ENCODE measurements at regions not wholly inside any gene's neighbourhood (a gene's known extent, or its start where the extent isn't known, plus 50 kb on each side); places are given as distances from the start of the nearest gene placed in this dataset.
"Not testable (repeated sequence)": the region's sequence is repeated elsewhere in the genome, so short reads cannot be mapped to it uniquely, and the experiment has no call there.

DNA sequence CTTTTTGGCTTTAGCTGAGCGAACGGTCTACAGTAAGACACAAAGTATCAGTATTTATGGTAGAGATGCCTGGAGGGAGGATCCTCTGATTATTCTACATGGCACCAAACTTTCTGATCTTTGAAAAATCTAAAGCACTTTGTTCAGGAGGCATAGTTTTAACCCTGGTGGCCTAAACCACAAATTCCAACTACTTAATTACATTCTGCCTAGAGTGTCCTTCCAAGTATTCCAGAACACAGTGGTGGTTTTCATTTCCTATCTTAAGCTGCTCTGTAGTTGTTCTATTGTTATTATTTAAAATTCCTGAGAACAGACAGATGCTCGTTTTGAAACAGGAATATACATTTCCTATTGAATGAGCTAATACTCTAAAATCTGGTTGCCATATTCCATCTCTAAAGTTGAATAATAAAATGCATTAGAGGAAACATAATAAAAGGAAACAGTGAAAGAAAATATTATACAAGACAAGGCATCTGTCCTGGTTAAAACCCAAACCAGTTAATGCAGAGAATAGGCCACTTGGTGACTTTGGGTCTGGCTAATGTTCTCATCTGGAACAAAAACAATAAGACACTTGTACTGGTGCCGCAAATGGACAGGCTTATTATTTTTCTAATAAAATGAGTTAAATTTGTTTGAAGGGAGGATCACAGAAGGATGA lies 657.4 kb downstream of the SPRY1 start:
- no peak for DNase-seq (ENCODE audit: low read depth in 2 of 2)

DNA sequence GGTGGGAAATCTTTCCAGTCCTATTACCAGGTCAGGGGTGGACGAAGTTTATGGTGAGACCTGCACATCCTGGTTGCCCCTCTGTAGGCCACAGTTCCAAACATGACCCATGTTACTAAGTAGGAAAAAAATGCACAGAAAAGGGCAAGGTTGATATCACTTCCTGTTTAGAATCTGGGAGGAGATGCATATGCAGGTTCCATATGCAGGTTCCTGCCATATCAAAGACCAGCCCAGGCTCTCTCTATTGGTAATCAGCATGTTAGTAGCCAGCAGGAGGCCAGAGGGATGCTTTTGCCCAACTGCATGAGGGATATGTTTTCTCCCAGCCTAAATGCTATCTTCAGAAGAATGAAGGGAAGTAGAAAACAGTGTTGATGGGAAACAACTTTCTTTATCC lies 657.2 kb downstream of the ANKRD50 start:
- no peak for DNase-seq (ENCODE audit: low read depth in 2 of 2)

DNA sequence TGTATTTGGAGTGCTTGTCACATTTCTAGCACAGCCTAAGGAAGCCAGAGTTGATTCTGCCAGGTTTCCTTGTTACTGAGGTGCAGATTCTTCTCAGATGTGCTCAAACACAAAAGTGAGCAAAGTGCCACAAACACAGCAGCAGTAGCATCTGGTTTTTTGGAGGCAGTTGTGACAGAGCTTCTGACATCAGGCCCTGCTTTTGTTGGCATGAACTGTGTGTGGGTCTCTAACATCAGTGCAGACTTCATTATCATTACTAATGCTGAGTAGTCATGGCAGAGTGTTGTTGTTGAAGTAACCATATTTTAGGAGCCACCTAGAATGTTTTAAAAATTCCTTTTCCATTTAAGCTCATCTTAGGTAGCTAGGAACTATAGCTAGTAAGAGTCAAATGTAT lies 656.6 kb downstream of the ANKRD50 start:
- DNase-seq (ENCODE audit: low read depth in 2 of 2): no peak

DNA sequence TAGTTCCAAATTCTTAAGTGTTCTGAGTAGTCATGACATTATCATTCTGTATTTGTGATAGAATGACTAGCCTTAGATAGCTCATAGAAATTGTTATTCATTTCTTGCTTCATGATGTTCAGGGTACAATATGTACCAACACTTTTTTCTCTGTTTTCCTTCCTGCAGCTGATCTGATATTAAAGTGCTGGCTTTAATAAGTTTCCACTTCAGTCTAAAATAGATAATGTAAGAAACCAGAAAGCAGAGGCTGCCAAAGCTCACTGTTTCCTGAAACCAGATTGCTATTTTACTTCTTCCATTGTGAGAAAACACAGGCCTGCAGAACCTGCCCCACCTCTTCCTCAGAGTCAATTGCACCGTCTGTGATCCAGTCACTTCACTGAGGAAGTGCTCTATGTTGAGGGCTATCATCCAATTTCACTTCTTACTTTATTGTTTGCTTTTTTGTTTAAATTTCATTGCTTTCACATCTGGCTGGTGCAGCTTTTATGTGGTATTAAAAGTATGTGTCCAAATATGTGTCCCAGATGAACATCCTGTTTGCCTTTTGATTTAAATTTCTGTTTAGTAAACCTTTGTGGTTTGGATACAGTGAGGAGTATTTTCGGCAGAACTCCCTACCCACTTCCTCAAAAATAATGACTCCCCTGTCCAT lies 652.1 kb downstream of the ANKRD50 start:
- DNase-seq (ENCODE audit: low read depth in 2 of 2): no peak

DNA sequence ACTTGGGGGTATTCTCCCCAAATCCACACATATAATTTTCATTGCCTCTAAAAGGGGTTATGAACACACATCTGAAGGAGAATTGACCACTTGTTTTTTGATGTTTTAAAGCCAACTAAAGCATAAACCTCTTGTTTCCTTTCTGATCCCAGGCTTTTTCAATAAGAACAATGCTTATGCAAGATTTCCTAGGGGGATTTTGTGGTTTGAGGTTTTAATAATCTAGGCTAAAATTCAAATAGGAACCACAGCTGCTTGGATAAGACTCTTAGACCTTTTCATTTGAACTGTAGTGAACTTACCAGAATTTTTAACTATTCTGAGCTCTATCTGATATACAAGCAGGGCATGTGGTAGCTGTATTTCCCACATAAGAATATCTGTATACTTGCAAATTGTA lies 651.1 kb downstream of the ANKRD50 start:
- no peak for DNase-seq (ENCODE audit: low read depth in 2 of 2)

DNA sequence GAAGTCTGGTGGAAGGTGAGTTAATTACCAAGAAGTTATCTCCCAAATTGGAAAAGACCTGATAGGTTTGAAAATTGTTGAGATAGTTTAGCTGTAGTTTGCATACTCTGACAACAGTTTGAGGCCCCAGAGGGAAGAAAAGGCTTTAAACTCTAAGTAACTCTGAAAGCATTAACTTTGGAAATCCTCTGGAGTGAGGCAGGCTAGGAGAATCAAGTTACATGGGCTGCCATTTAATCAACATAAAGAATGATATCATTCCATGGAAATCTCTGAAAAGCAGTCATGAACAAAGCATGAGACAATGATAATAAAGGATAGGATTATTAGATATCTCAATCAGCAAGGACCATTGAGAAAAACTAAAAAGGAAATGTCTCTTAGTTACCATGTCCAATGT lies 647.1 kb downstream of the ANKRD50 start:
- DNase-seq (ENCODE audit: low read depth in 2 of 2): no peak

DNA sequence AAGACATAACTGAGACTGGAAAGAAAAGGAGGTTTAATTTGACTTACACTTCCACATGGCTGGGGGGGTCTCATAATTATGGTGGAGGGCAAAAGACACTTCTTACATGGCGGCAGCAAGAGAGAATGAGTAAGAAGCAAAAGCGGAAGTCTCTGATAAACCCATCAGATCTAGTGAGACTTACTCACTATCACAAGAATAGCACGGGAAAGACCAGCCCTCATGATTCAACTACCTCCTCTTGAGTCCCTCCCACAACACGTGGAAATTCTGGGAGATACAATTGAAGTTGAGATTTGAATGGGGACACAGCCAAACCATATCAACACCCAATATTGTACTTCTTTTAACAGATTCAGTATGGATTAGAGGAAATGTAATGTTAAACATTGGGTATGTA lies 646.6 kb downstream of the ANKRD50 start:
- DNase-seq (ENCODE audit: low read depth in 2 of 2): no peak

DNA sequence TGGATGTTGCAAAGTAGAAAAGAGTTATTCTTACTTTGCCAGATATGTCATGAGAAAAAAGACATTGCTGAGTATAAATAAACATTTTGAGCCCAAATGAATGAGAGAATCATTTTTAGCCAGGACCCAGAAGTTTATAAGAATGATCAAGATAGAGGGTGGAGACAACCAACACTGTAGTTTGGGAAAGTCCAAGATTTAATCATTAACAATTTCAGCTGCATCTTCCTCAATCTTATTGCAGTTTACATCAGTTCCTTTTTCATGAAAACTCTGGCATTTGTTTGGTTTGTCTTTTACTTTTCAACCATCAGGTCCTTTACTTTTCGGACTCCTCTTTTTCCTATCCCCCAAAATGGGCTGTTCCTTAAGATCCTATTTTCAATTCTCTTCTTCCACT lies 645.9 kb downstream of the ANKRD50 start:
- DNase-seq (ENCODE audit: low read depth in 2 of 2): no peak

DNA sequence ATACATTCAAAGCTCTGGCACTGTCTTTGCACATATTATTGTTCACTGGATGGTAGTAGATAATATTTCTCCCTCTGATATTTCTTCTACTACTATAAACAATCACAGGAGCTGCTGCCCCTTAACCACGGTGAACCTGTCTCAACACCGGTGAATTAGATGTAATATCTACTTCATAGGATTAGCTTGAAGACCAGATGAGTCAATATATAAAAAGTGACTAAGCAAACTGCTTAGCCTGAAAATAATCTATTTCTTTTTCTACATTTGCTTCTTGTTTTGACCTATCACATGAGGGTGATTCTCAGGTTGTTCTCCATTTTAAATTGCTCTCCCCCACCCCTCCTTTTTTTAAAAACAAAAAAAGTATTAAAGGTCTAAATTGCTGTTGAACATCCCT lies 645.5 kb downstream of the ANKRD50 start:
- DNase-seq (ENCODE audit: low read depth in 2 of 2): no peak

DNA sequence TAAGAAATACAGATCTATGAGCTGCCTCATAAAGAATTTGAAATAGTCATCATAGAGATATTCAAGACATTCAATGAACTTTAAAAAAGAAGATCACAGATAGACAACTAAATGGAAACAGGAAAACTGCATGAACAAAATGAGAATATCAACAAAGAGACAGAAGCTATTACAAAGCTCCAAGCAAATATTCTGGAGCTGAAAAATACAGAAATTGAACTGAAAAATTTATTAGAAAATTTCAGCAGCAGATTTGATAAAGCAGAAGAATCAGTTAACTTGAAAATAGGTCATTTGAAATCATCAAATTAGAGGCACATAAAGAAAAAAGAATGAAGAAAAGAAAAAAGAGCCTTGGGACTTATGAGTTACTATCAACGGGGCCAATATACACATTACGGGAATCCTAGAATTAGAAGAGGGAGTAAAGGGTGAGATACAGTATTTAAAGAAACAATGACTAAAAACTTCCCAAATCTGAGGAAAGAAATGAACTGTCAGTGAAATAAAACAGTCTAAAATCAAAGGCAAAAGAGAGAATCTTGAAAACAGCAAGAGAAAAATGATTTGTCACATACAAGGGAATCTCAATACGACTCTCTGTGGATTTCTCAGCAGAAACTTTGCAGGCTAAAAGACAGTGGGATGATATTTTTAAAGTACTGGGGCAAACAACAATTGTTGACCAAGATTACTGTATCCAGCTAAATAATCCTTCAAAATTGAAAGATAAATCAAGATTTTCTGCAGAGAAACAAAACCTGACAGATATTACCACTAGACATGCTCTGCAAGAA lies 641.6 kb downstream of the ANKRD50 start:
- no peak for DNase-seq (ENCODE audit: low read depth in 2 of 2)

DNA sequence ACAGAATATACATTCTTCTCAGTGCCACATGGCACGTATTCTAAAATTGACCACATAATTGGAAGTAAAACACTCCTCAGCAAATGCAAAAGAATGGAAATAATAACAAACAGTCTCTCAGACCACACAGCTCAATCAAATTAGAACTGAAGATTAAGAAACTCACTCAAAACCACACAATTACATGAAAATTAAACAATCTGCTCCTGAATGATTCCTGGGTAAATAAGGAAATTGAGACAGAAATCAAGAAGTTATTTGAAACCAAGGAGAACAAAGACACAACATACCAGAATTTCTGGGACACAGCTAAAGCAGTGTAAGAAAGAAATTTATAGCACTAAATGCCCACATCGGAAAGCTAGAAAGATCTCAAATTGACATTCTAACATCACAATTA lies 637.3 kb downstream of the ANKRD50 start:
- not testable (repeated sequence) for DNase-seq (ENCODE audit: low read depth in 2 of 2)

DNA sequence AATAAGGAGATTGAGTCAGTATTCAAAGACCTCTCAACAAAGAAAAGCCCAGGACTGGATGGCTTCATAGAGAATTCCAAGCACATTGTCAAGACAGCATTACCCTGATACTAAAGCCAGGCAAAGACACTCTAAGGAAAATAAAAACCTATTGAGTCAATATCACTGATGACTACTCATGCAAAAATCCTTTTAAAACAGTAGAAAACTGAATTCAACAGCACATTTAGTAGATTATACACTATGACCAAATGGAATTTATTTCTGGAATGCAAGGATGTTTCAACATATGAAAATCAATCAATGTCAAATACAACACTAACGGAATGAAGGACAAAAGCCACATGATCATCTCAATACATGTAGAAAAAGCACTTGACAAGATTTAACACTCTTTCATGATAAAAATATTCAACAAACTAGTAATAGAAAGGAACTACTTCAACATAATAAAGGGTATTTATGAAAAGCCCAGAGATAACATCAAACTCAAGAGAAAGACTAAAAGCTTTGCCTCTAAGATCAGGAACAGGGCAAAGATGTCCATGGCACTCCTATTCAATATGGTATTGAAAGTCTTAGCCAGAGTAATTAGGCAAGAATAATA lies 633.3 kb downstream of the ANKRD50 start:
- DNase-seq (ENCODE audit: low read depth in 2 of 2): no peak

DNA sequence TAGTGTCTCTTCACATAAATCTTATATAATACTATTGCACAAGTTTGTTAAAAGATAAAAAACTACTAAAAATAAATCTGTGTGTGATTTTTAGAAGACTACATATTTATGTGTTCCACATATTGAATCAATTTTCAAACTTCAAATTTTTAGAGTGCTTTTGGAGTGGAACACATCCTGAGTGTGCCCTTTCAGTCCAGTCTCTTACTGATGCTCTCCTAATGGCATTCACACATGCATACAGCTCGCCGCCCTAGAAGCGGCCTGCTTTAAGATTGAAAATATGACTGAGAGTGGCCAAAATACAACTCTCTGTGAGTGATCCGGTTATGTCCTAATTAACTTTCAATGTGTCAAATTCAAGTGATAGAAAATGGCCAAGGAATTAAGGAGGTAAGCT lies 628.8 kb downstream of the ANKRD50 start:
- DNase-seq (ENCODE audit: low read depth in 2 of 2): no peak

DNA sequence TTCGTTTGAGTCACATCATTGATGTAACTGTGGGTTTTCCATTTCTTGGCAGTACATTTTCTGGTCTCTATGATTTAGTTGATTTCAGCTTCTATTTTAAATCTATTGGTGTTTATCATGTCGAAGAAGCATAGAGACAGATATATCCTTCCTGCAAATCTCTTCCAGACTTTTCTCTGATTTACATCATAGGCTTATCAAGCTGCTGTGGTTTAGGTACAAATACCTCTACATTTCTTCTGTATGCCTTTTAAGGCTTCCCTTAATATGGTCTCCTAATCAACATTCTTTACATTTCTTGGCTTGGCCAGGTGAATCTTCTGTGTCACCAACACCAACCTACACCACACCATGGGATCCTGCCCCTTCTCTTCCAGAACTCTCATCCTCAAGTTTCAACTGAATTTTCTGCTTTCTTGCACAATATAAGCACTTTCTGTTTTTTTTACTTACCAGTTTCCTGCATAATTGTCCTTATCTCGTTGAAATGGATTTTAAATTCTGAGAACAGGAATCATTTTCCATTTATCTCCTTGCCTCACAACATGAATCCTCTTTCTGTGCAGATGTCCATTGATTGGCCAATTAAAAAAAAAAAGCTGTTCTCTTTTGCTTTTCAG lies 626.9 kb downstream of the ANKRD50 start:
- no peak for DNase-seq (ENCODE audit: low read depth in 2 of 2)

DNA sequence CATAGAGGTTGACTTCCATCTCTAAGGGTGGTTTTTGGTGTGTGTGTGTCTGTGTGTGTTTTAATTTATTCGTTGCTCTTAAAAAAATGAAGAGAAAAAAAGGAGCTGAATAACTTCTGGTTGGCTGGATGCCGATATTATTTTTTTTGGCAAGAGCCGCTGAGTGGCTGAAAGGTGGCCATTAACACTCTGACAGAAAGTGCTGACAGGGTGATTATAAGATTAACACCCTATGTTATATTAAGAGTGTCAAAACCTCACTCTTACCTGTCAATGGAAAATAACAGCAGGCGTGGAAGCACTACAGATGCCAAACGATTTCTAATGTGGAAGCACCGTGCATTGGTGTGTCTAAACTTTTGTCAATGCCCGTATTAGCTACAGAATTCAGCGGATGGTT lies 622.5 kb downstream of the ANKRD50 start:
- DNase-seq (ENCODE audit: low read depth in 2 of 2): no peak

DNA sequence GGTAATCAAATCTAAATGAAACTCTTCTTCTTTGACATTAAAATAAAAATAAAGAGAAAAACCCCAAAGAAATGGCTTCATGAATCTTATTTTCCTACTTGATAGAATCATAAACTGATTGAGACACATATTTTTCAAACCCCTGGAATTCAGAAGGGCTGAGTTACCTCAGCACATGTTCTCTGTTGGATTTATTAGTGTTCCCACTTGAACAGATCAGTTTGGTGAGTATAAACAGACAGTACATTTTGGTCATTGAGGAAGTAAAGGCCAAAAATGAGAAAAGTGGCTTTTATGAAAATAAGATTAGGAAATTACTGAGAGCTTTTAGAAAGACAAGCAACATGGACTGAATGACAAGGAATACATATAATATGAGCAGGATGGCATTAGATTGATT lies 620.4 kb downstream of the ANKRD50 start:
- DNase-seq (ENCODE audit: low read depth in 2 of 2): no peak

DNA sequence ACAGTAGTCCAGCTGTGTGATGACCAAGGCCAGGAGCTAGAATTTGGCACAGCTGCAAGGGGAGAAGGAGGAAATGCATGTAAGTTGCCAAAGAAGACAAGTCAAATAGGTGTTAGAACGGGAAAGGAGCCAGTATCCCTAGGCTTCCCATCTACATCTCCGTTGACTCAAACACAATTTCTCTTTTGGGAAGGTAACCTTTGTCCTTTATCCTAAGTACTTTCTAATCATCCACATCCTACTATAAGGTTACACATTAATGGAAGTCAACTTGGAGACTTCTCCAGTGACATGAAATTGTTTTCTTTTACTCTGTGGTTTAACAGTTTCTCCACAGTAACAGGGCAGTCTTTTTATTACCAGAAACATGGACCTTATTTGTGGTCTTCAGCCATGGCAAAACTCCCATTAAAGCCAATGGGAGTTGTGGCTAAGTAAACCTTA lies 620.0 kb downstream of the ANKRD50 start:
- no peak for DNase-seq (ENCODE audit: low read depth in 2 of 2)

DNA sequence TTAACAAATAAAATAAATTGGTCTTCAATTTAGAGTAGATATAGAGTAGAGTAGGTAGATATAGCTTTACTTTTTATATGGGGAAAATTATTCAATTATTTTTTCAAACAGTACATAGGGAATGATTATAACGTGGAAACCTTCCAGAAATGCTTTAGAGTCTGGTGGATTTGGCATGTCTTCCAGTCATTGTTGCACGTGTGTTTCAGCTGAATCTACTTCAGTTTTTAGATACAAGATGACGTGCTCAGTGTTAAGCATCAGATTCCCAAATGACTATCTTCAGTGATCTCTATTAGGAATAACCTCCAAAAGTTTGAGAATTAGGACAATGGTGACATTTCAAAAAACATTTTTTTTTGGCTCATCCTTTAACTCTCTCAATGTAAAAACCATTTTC lies 616.9 kb downstream of the ANKRD50 start:
- no peak for DNase-seq (ENCODE audit: low read depth in 2 of 2)

DNA sequence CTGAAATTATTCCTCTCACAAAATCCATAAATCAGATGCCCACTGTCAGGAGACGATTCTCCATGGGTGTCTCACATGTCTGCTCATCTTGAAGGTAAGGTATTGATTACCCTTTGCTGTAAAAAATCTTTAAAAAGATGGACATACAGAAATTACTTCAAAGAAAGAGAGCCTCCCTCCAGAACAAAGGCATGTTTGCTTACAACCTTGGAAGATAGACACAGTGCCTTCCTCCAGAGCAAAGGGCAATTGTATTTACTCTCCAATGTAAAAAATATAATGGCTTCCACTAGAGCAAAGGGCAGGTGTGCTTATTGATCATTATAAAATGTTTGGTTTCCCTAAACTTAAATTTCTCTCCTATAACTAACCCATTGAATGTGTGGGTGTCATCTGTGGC lies 616.2 kb downstream of the ANKRD50 start:
- no peak for DNase-seq (ENCODE audit: low read depth in 2 of 2)

DNA sequence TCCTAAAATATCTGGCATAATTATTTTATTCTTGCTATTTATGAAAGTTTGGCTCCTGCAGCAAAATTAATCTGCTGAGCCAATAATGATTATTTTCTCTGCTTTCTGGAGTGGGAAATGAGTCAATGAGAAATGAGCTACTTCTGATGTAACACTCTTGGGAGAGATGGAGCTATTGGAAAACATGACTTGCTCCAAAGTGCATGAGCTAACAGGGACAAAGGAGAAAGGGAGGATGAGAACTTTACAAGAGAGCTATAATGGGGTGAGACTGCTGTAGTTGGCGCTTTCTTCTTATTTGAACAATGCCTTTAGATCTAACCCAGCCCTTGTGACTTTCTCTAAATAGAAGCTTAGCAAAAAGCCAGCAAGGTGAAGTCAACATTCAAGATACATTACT lies 615.1 kb downstream of the ANKRD50 start:
- no peak for DNase-seq (ENCODE audit: low read depth in 2 of 2)

DNA sequence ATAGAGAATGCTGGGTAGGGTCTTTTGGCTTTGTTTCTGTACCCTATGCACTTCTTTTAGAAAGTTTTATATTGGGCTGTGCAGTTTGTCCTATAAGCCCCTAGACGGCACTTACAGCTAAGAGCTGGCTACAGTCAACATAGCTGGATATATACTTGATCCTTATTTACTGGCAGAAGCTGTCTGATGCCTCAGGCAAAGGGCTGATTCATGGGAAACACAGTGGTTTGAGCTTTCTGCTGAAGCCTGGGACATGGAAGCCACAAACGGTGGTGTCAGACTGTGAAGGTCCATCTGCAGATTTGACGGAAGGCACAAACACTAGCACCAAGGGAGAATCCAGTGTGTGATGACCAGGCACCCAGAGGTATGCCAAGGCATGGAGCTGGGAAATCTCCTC lies 608.4 kb downstream of the ANKRD50 start:
- DNase-seq (ENCODE audit: low read depth in 2 of 2): no peak

DNA sequence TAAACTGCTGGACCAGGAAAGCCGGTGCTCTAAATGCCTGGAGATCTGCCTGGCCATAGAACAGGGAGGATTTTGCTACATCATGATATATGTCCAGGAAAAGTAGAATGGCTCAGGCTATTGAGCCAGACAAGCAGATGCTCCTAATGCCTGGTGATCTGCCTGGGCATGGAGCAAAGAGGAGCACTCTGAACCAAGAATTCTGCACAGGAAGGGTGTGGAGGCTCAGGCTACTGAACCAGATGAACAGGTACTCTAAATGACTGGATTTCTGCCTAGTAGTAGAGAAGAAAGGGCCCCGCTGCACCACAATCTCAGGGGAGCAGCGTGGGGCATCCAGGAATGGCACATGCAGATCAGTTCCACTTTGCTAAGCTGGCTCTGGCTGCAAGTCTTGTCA lies 607.9 kb downstream of the ANKRD50 start:
- DNase-seq (ENCODE audit: low read depth in 2 of 2): no peak
